GM23338 (cell line): ENCODE measurements at regions not wholly inside any gene's neighbourhood (a gene's known extent, or its start where the extent isn't known, plus 50 kb on each side); places are given as distances from the start of the nearest gene placed in this dataset.

Source experiments
- ATAC-seq: fragments of 200-7000 bp; cut with Tn5 transposase; 3 replicates; pipeline ENCODE4 v1.9.1; 2020
- DNase-seq: peaks from one replicate; pipeline ENCODE4 v3.0.0-alpha.2; 2015; ENCODE audit warnings: low spot score
- H2AFZ ChIP-seq: fragments of 200-600 bp; sonication (generic); 2 replicates; pipeline ENCODE4 v1.8.0; 2016; ENCODE audit warnings: antibody characterized with exemption, mild to moderate bottlenecking, moderate library complexity
- H3F3A ChIP-seq: fragments of 200-600 bp; sonication (generic); replicated peaks from 2 replicates; pipeline ENCODE4 v1.8.0; 2017; ENCODE audit warnings: antibody characterized with exemption, mixed run types, low read depth
- H3K27ac ChIP-seq: fragments of 200-600 bp; sonication (generic); 2 replicates; pipeline ENCODE4 v1.6.1; 2016; ENCODE audit warnings: low read depth
- H3K27me3 ChIP-seq: fragments of 200-600 bp; sonication (generic); 2 replicates; pipeline ENCODE4 v1.8.0; 2016; ENCODE audit warnings: mild to moderate bottlenecking, mixed run types, moderate library complexity; ENCODE audit not compliant: insufficient read depth
- H3K36me3 ChIP-seq: fragments of 200-600 bp; sonication (generic); 2 replicates; pipeline ENCODE4 v1.8.0; 2016; ENCODE audit warnings: mild to moderate bottlenecking; ENCODE audit not compliant: insufficient read depth
- H3K4me1 ChIP-seq: fragments of 200-600 bp; sonication (generic); 2 replicates; pipeline ENCODE4 v1.8.0; 2016; ENCODE audit warnings: mild to moderate bottlenecking, moderate library complexity; ENCODE audit not compliant: insufficient read depth
- H3K4me2 ChIP-seq: fragments of 200-600 bp; sonication (generic); 2 replicates; pipeline ENCODE4 v1.7.1; 2017; ENCODE audit warnings: mixed run types
- H3K4me3 ChIP-seq: fragments of 200-600 bp; sonication (generic); 2 replicates; pipeline ENCODE4 v1.6.1; 2016; ENCODE audit warnings: mixed run types
- H3K79me2 ChIP-seq: fragments of 200-600 bp; sonication (generic); replicated peaks from 2 replicates; pipeline ENCODE4 v1.8.0; 2017; ENCODE audit warnings: mild to moderate bottlenecking; ENCODE audit not compliant: insufficient read depth
- H3K9me2 ChIP-seq: fragments of 200-600 bp; sonication (generic); 2 replicates; pipeline ENCODE4 v1.8.0; 2017; ENCODE audit not compliant: insufficient read depth
- H4K20me1 ChIP-seq: fragments of 200-600 bp; sonication (generic); replicated peaks from 2 replicates; pipeline ENCODE4 v1.8.0; 2017; ENCODE audit warnings: mild to moderate bottlenecking; ENCODE audit not compliant: insufficient read depth
- H3K27ac Mint-ChIP-seq: 2 replicates; pipeline ENCODE4 v1.8.0; 2020; ENCODE audit warnings: inconsistent platforms, mild to moderate bottlenecking, moderate library complexity, mixed read lengths
- H3K27me3 Mint-ChIP-seq: 3 replicates; pipeline ENCODE4 v1.8.0; 2022; ENCODE audit warnings: low read depth, mild to moderate bottlenecking, moderate library complexity, mixed read lengths, inconsistent platforms; ENCODE audit not compliant: insufficient read depth, poor library complexity
- H3K36me3 Mint-ChIP-seq: 3 replicates; pipeline ENCODE4 v1.8.0; 2021; ENCODE audit warnings: low read depth, mild to moderate bottlenecking, inconsistent platforms, moderate library complexity, mixed read lengths
- H3K4me1 Mint-ChIP-seq: 3 replicates; pipeline ENCODE4 v1.8.0; 2020; ENCODE audit warnings: mild to moderate bottlenecking, inconsistent platforms, mixed read lengths
- H3K4me3 Mint-ChIP-seq: 3 replicates; pipeline ENCODE4 v1.8.0; 2021; ENCODE audit warnings: moderate library complexity, mild to moderate bottlenecking, inconsistent platforms, mixed read lengths
- H3K9me3 Mint-ChIP-seq: 3 replicates; pipeline ENCODE4 v1.8.0; 2020; ENCODE audit warnings: moderate library complexity, mild to moderate bottlenecking, inconsistent platforms, mixed read lengths
- CREB1 ChIP-seq: fragments of 250-450 bp; sonication (Bioruptor Pico); IDR thresholded peaks from 2 replicates; pipeline ENCODE4 v1.5.0; 2020; ENCODE audit warnings: low read depth, mild to moderate bottlenecking, moderate library complexity
- CTCF ChIP-seq, 2 experiments: fragments of 200-600 bp in 1 of 2; sonication (generic) in 1 of 2; conservative IDR thresholded peaks; 2 replicates each; pipeline versions ENCODE4 v1.5.1 to v1.6.1; 2016 to 2017; ENCODE audit warnings: antibody characterized with exemption in 2 of 2, low read depth in 2 of 2, mild to moderate bottlenecking in 2 of 2, moderate library complexity in 1 of 2
- EZH2 ChIP-seq: fragments of 200-600 bp; sonication (generic); IDR thresholded peaks from one replicate; pipeline ENCODE4 v1.8.0; 2017; ENCODE audit warnings: antibody characterized with exemption, mild to moderate bottlenecking, low read depth; ENCODE audit not compliant: unreplicated experiment
- JUNB ChIP-seq: IDR thresholded peaks from one replicate; pipeline ENCODE4 v1.6.1; 2016; ENCODE audit warnings: antibody characterized with exemption; ENCODE audit not compliant: unreplicated experiment
- POLR2AphosphoS5 ChIP-seq: IDR thresholded peaks from 2 replicates; pipeline ENCODE4 v1.6.1; 2016; ENCODE audit warnings: antibody characterized with exemption, low read depth
- REST ChIP-seq: IDR thresholded peaks from one replicate; pipeline ENCODE4 v1.6.1; 2018; ENCODE audit warnings: antibody characterized with exemption; ENCODE audit not compliant: unreplicated experiment
- STAT1 ChIP-seq: IDR thresholded peaks from one replicate; pipeline ENCODE4 v1.6.1; 2016; ENCODE audit warnings: antibody characterized with exemption; ENCODE audit not compliant: unreplicated experiment
- ZNF114 ChIP-seq: fragments of 250-450 bp; sonication (Bioruptor Pico); IDR thresholded peaks from 2 replicates; pipeline ENCODE4 v1.5.0; 2020; ENCODE audit warnings: mild to moderate bottlenecking, moderate library complexity
- ZNF331 ChIP-seq: fragments of 250-450 bp; sonication (Bioruptor Pico); IDR thresholded peaks from 2 replicates; pipeline ENCODE4 v1.5.0; 2020; ENCODE audit warnings: low read depth, mild to moderate bottlenecking, moderate library complexity
- ZNF462 ChIP-seq: fragments of 250-450 bp; sonication (Bioruptor Pico); IDR thresholded peaks from 2 replicates; pipeline ENCODE4 v1.5.0; 2020; ENCODE audit warnings: mild to moderate bottlenecking, moderate library complexity

DNA sequence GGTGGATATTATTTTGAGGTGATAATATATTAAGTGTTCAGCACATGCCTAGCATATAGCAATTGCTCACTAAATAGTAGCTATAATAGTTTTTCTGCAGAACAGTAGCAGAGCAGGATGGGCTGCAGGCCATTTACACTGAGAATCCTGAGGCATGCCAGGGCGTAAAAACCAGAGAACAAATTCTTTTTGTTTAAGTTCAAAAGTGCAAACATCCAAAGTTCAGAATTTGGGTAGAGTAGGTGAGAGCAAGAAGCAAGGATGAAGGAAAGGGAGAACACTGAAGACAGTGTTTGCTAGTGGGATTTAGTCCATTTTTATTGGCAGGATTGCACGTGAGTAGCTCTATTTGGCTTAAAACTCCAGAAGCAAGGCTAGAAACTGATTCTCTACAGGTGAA is 72.0 kb upstream of the RHOBTB1 start:
- Histone ChIP-seq H3K4me3 (no peak overlapping the region), H3K9me2 (no peaks in the 10 kb centered on the region), H2AFZ (no peak overlapping the region; the same call in 1 of the 2 replicates), H3K79me2 (no peaks in the 10 kb centered on the region), H4K20me1 (no peaks in the 10 kb centered on the region; the same call in 1 of the 2 replicates), H3K4me2 (no peak overlapping the region), H3F3A (no peaks in the 10 kb centered on the region), H3K4me1 (no peaks in the 10 kb centered on the region), H3K27ac (no peak overlapping the region), H3K36me3 (no peaks in the 10 kb centered on the region), H3K27me3 (no peaks in the 10 kb centered on the region)
- H3K27ac Mint-ChIP-seq, result no peak overlapping the region
- H3K27me3 Mint-ChIP-seq, result no peaks in the 10 kb centered on the region
- H3K36me3 Mint-ChIP-seq, result no peaks in the 10 kb centered on the region
- ATAC-seq (no peak), DNase-seq (no peak)
- TF ChIP-seq REST (no peak), STAT1 (no peak)
- H3K4me1 Mint-ChIP-seq, result no peaks in the 10 kb centered on the region
- no peaks in the 10 kb centered on the region; the same call in 2 of the 3 replicates for H3K9me3 Mint-ChIP-seq
- H3K4me3 Mint-ChIP-seq, result no peak overlapping the region

- H3K9me2 ChIP-seq, result peaks cover 4% of the 10 kb centered on the region; the same call in 1 of the 2 replicates
- H3K4me1 ChIP-seq, result no peaks in the 10 kb centered on the region
- no peaks in the 10 kb centered on the region for H3K36me3 ChIP-seq
- H3K4me1 Mint-ChIP-seq, result no peaks in the 10 kb centered on the region
- no peaks in the 10 kb centered on the region for H3K79me2 ChIP-seq
- H3K4me3 Mint-ChIP-seq, result no peak overlapping the region
- no peak overlapping the region for H3K27ac Mint-ChIP-seq
- no peaks in the 10 kb centered on the region for H3F3A ChIP-seq
- no peak overlapping the region for H3K27ac ChIP-seq
- no peaks in the 10 kb centered on the region for H3K27me3 Mint-ChIP-seq
- H3K36me3 Mint-ChIP-seq, result no peaks in the 10 kb centered on the region
- no peak overlapping the region for H3K4me3 ChIP-seq
- no peaks in the 10 kb centered on the region; the same call in 1 of the 2 replicates for H4K20me1 ChIP-seq
- ATAC-seq (no peak), DNase-seq (no peak)
- H3K27me3 ChIP-seq, result no peaks in the 10 kb centered on the region
- no peak overlapping the region for H2AFZ ChIP-seq
- no peaks in the 10 kb centered on the region; the same call in 2 of the 3 replicates for H3K9me3 Mint-ChIP-seq
- H3K4me2 ChIP-seq, result no peak overlapping the region
- TF ChIP-seq POLR2AphosphoS5 (no peak), CREB1 (CRISPR knock-in tag) (no peak), ZNF462 (CRISPR knock-in tag) (no peak), CTCF (conservative IDR thresholded peaks at IDR 0.05; ENCODE audit: low read depth in 2 of 2) (no peak), ZNF114 (CRISPR knock-in tag) (no peak), ZNF331 (CRISPR knock-in tag) (no peak), JUNB (no peak), EZH2 (no peak), STAT1 (no peak)
Observed at GRCh38 chr10:61010863-61011262, 66.9 kb upstream of the RHOBTB1 start.
